ENCODE measurements at regions not wholly inside any gene's neighbourhood (a gene's known extent, or its start where the extent isn't known, plus 50 kb on each side); places are given as distances from the start of the nearest gene placed in this dataset.

GRCh38 chrX:45879512-45879911 is 665.7 kb downstream of the ZNF674 start (continued):
- peak; percentile 44; the same call in 1 of the 2 replicates for TF ChIP-seq ARID5B (CRISPR knock-in tag; IDR thresholded peaks at IDR 0.05)
- TF ChIP-seq ZNF30 (CRISPR knock-in tag; IDR thresholded peaks at IDR 0.05), result no peak
- TF ChIP-seq ZNF550 (CRISPR knock-in tag; IDR thresholded peaks at IDR 0.05; ENCODE audit: borderline replicate concordance), result no peak
- TF ChIP-seq NFIC (IDR thresholded peaks at IDR 0.05; ENCODE audit: low read length), result no peak; the same call in 1 of the 2 replicates
- no peak for TF ChIP-seq ZNF143 (CRISPR knock-in tag; IDR thresholded peaks at IDR 0.05)
- peak; percentile 25; the same call in 1 of the 2 replicates for TF ChIP-seq MIXL1 (CRISPR knock-in tag; IDR thresholded peaks at IDR 0.05)
- no peak for TF ChIP-seq FOXP1 (IDR thresholded peaks at IDR 0.05)
- TF ChIP-seq FOXP1 (CRISPR knock-in tag; IDR thresholded peaks at IDR 0.05), result no peak
- peak; percentile 71 for TF ChIP-seq ONECUT2 (CRISPR knock-in tag; IDR thresholded peaks at IDR 0.05)
- peak; percentile 83 for TF ChIP-seq TCF7 (IDR thresholded peaks at IDR 0.05; ENCODE audit: low read depth)
- TF ChIP-seq SALL1 (CRISPR knock-in tag; IDR thresholded peaks at IDR 0.05), result peak; percentile 17; the same call in 1 of the 2 replicates
- peak; percentile 67 for TF ChIP-seq NR2F2 (IDR thresholded peaks at IDR 0.05; ENCODE audit: borderline replicate concordance, low read depth)
- TF ChIP-seq EP300 (IDR thresholded peaks at IDR 0.05; ENCODE audit: low read depth in 2 of 2, low read length in 2 of 2), result peak in 1 of 2 experiments; percentile 66; a peak in 2 of 4 replicates
- TF ChIP-seq EP300 (CRISPR knock-in tag; IDR thresholded peaks at IDR 0.05; ENCODE audit: borderline replicate concordance), result no peak
- TF ChIP-seq ZNF740 (CRISPR knock-in tag; IDR thresholded peaks at IDR 0.05), result no peak
- TF ChIP-seq GATAD2A (CRISPR knock-in tag; IDR thresholded peaks at IDR 0.05), result peak; percentile 35; the same call in 1 of the 2 replicates
- TF ChIP-seq ETV5 (CRISPR knock-in tag; IDR thresholded peaks at IDR 0.05; ENCODE audit: borderline replicate concordance), result peak; percentile 43; the same call in 1 of the 2 replicates
